CD4-positive, alpha-beta memory T cell (primary cell): ENCODE measurements at regions not wholly inside any gene's neighbourhood (a gene's known extent, or its start where the extent isn't known, plus 50 kb on each side); places are given as distances from the start of the nearest gene placed in this dataset.

Experiments used
- CTCF ChIA-PET: fragments of 350-600 bp; sonication (Branson Sonifier 250); formaldehyde crosslinking; loops from one replicate; lab custom pipeline; 2021; ENCODE audit warnings: inconsistent platforms; ENCODE audit not compliant: partially characterized antibody; lab: Charles Lee
- POLR2A ChIA-PET: fragments of 350-600 bp; sonication (Branson Sonifier 250); formaldehyde crosslinking; loops from one replicate; lab custom pipeline; 2021; ENCODE audit not compliant: partially characterized antibody; lab: Charles Lee
- DNase-seq, 5 donors: peaks; one replicate each; pipeline versions ENCODE4 v3.0.0 to v3.0.0-alpha.2; 2020 to 2022; ENCODE audit warnings: mixed read lengths in 1 of 5
- H3K27ac ChIP-seq: one replicate; pipeline ENCODE4 v1.7.0; 2013; ENCODE audit warnings: low read depth, low read length
- H3K27me3 ChIP-seq: 2 replicates; pipeline ENCODE4 v1.7.0; 2013; ENCODE audit warnings: mild to moderate bottlenecking, low read length, moderate library complexity; ENCODE audit not compliant: insufficient read depth
- H3K36me3 ChIP-seq: 2 replicates; pipeline ENCODE4 v1.7.0; 2013; ENCODE audit warnings: mild to moderate bottlenecking, low read length, moderate library complexity; ENCODE audit not compliant: insufficient read depth
- H3K4me1 ChIP-seq: 2 replicates; pipeline ENCODE4 v1.7.0; 2013; ENCODE audit warnings: mild to moderate bottlenecking, low read length, moderate library complexity; ENCODE audit not compliant: insufficient read depth
- H3K4me3 ChIP-seq, 2 donors: one replicate each; pipeline ENCODE4 v1.7.0; 2013; ENCODE audit warnings: low read length in 2 of 2, mild to moderate bottlenecking in 1 of 2
- H3K9me3 ChIP-seq, 2 donors: one replicate each; pipeline ENCODE4 v1.7.0; 2013; ENCODE audit warnings: low read length in 2 of 2, control low read depth in 1 of 2; ENCODE audit not compliant: control insufficient read depth in 1 of 2
- H3K27ac Mint-ChIP-seq, 7 donors: one replicate each; pipeline ENCODE4 v1.8.0; 2020 to 2021; ENCODE audit warnings: mixed read lengths in 7 of 7, mild to moderate bottlenecking in 6 of 7, inconsistent platforms in 3 of 7, moderate library complexity in 3 of 7
- H3K27me3 Mint-ChIP-seq, 2 donors: one replicate each; pipeline ENCODE4 v1.8.0; 2020 to 2021; ENCODE audit warnings: mixed read lengths in 2 of 2
- H3K36me3 Mint-ChIP-seq, 2 donors: one replicate each; pipeline ENCODE4 v1.8.0; 2020 to 2021; ENCODE audit warnings: mixed read lengths in 2 of 2, inconsistent platforms in 1 of 2, mild to moderate bottlenecking in 1 of 2
- H3K4me1 Mint-ChIP-seq, 4 donors: one replicate each; pipeline ENCODE4 v1.8.0; 2020 to 2021; ENCODE audit warnings: mixed read lengths in 4 of 4, mild to moderate bottlenecking in 1 of 4
- H3K4me3 Mint-ChIP-seq, 8 donors: one replicate each; pipeline ENCODE4 v1.8.0; 2020 to 2021; ENCODE audit warnings: mixed read lengths in 8 of 8, mild to moderate bottlenecking in 7 of 8, moderate library complexity in 6 of 8, inconsistent platforms in 3 of 8
- H3K9me3 Mint-ChIP-seq, 8 donors: one replicate each; pipeline ENCODE4 v1.8.0; 2020 to 2021; ENCODE audit warnings: mixed read lengths in 8 of 8, mild to moderate bottlenecking in 5 of 8, inconsistent platforms in 3 of 8, moderate library complexity in 1 of 8
- intact Hi-C: fragments of 100-400 bp; cut with micrococcal nuclease; formaldehyde crosslinking; loops from one replicate; pipeline ENCODE4 v1.15.1; 2023

DNA sequence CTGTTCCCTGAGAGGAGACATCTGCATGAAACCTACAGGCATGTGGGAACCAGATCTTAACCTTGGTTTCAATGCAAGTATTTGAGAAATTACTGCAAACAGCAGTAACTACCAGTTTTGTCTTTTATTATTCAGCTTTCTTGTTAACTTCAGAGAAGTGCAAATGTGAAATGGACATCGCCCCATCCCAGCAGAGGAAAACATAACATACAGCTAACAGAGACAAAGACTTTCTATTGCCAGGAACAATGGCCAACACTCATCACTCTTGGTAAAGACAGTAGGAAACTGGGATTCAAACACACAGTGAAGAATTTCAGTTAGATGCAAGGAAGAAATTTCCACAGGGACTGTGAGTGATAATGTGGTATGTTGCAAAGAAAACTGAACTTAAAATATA, 115.1 kb downstream of the SLC30A10 start:
- DNase-seq, result no peak
- Mint-ChIP-seq H3K4me3 (no peak overlapping the region), H3K27ac (no peak overlapping the region), H3K4me1 (no peaks in the 10 kb centered on the region), H3K9me3 (no peaks in the 10 kb centered on the region), H3K36me3 (no peaks in the 10 kb centered on the region), H3K27me3 (peaks cover 0 to 3% of the 10 kb centered on the region in 2 donors)
- intact Hi-C loops, result no loop called here
- no peaks in the 10 kb centered on the region for H3K4me1 ChIP-seq
- no peaks in the 10 kb centered on the region for H3K9me3 ChIP-seq
- H3K27me3 ChIP-seq, result no peaks in the 10 kb centered on the region
- ChIA-PET CTCF (no interaction called here), POLR2A (no interaction called here)
- no peak overlapping the region for H3K27ac ChIP-seq
- H3K36me3 ChIP-seq, result no peaks in the 10 kb centered on the region
- no peak overlapping the region for H3K4me3 ChIP-seq

DNA sequence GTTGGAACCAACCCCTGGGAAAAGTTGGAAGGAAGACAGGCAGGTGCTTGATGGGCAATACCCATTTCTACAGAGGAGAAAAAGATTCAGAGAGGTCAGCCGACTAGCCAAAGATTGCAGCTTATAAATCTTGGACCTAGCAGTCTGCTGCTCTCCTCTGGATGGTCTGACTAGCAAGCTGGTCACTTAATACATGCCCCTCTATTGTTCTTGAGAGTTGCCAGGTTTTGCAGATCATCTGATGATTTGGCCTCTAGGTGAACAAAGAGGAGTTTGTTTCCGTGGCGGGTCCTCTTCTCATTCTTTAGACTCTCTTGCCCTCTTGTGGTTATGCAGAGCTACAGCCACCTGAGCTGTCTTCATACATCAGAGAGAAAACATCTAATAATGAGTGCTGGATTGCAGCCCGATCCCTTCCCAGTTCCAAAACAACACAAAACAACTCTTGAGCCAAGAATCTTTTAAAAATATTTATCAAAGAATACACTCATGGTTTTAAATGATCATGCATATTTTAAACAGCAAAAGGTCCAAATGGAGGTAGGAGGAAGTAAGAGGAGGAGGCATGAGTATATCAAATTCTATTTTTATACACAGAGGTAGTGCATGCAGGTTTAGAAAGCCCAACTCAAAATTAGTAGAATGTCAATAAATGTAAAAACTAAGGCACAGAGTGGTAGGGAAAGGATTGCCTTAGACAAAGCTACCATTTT, 115.7 kb downstream of the SLC30A10 start:
- Mint-ChIP-seq H3K4me3 (no peak overlapping the region), H3K4me1 (no peaks in the 10 kb centered on the region), H3K36me3 (no peaks in the 10 kb centered on the region), H3K27ac (no peak overlapping the region), H3K9me3 (no peaks in the 10 kb centered on the region), H3K27me3 (peaks cover 0 to 3% of the 10 kb centered on the region in 2 donors)
- no peaks in the 10 kb centered on the region for H3K4me1 ChIP-seq
- intact Hi-C loops, result no loop called here
- no peak for DNase-seq
- ChIA-PET CTCF (no interaction called here), POLR2A (no interaction called here)
- no peak overlapping the region for H3K4me3 ChIP-seq
- no peaks in the 10 kb centered on the region for H3K9me3 ChIP-seq
- no peak overlapping the region for H3K27ac ChIP-seq
- H3K36me3 ChIP-seq, result no peaks in the 10 kb centered on the region
- H3K27me3 ChIP-seq, result no peaks in the 10 kb centered on the region

DNA sequence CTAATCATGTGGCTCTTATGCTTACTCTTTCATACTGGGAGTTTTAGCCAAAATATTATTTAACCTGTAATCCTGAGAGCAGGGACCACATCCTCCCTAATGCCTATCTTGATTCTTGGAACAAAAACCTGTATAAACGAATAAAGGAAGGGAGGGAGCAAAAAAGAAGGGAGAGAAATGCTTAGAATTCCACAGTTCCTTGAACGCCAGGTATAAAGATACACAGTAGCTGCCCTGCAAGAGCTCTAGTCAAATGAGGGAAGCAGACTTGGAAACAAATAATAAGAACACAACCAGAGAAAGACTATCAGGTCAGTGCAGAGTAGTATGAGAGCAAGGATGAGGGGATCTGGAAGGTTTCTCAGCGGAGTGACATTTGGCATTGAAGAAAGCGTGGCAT, 116.3 kb downstream of the SLC30A10 start:
- ChIA-PET CTCF (no interaction called here), POLR2A (no interaction called here)
- Histone ChIP-seq H3K4me1 (no peaks in the 10 kb centered on the region), H3K4me3 (no peak overlapping the region), H3K27ac (no peak overlapping the region), H3K36me3 (no peaks in the 10 kb centered on the region), H3K27me3 (no peaks in the 10 kb centered on the region), H3K9me3 (no peaks in the 10 kb centered on the region)
- DNase-seq, result no peak
- no peak overlapping the region for H3K27ac Mint-ChIP-seq
- H3K9me3 Mint-ChIP-seq, result no peaks in the 10 kb centered on the region
- peaks cover 0 to 3% of the 10 kb centered on the region in 2 donors for H3K27me3 Mint-ChIP-seq
- H3K4me3 Mint-ChIP-seq, result no peak overlapping the region
- no peaks in the 10 kb centered on the region for H3K4me1 Mint-ChIP-seq
- intact Hi-C loops, result no loop called here
- H3K36me3 Mint-ChIP-seq, result no peaks in the 10 kb centered on the region

DNA sequence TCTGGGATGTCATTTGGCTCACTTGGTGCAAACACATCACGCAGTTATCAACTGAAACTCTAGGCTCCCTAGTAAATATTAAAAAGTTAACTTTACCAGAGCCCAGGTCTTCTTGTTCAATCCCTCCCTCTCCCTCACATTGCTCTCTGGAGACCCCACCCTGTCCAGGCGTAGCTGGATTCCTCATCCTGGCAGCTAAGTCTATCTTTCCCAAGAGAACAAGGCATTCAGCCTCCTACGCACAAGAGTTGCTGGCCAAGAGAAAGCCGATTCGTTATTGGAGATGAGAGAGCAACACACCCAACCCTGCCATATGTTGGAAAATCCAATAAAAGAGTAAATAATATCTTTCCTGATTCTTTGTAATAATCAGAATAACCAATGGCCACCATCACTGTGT, 117.9 kb downstream of the SLC30A10 start:
- Histone ChIP-seq H3K9me3 (no peaks in the 10 kb centered on the region), H3K4me1 (no peaks in the 10 kb centered on the region), H3K27me3 (no peaks in the 10 kb centered on the region), H3K4me3 (no peak overlapping the region), H3K36me3 (no peaks in the 10 kb centered on the region), H3K27ac (no peak overlapping the region)
- ChIA-PET CTCF (no interaction called here), POLR2A (no interaction called here)
- peaks cover 0 to 3% (median 0%) of the 10 kb centered on the region in 4 donors for H3K4me1 Mint-ChIP-seq
- no peak for DNase-seq
- peaks cover 0 to 1% of the 10 kb centered on the region in 2 donors for H3K27me3 Mint-ChIP-seq
- H3K9me3 Mint-ChIP-seq, result peaks cover 0 to 8% (median 0%) of the 10 kb centered on the region in 8 donors
- no peaks in the 10 kb centered on the region for H3K36me3 Mint-ChIP-seq
- intact Hi-C loops, result no loop called here
- no peak overlapping the region for H3K27ac Mint-ChIP-seq
- H3K4me3 Mint-ChIP-seq, result no peak overlapping the region

DNA sequence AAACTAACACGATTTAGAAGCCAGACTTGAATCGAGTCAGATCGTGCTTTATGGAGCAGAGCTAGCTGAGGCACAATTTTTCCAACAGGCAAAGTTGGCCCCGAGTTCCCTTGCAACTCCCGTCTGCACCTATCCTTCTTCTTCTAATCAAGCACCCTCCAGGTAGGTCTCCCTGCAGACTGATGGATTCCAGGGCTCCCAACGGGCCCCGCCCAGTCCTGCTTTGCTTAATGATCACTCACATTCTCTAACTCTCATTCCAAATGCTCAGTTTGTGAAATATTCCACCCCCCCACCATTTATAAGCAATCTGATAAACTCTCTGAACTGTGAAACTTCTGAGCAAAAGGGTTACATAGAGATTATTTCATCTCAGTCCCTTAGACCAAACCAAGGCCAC, 119.6 kb downstream of the SLC30A10 start:
- H3K27me3 Mint-ChIP-seq, result no peaks in the 10 kb centered on the region
- ChIA-PET CTCF (no interaction called here), POLR2A (no interaction called here)
- no peaks in the 10 kb centered on the region for H3K36me3 Mint-ChIP-seq
- H3K27ac ChIP-seq, result no peak overlapping the region
- H3K27me3 ChIP-seq, result no peaks in the 10 kb centered on the region
- no peak overlapping the region for H3K27ac Mint-ChIP-seq
- H3K4me3 ChIP-seq, result no peak overlapping the region
- no peak for DNase-seq
- intact Hi-C loops, result no loop called here
- no peak overlapping the region for H3K4me3 Mint-ChIP-seq
- no peaks in the 10 kb centered on the region for H3K36me3 ChIP-seq
- no peaks in the 10 kb centered on the region for H3K4me1 ChIP-seq
- H3K9me3 ChIP-seq, result no peaks in the 10 kb centered on the region
- peaks cover 0 to 8% (median 0%) of the 10 kb centered on the region in 8 donors for H3K9me3 Mint-ChIP-seq
- H3K4me1 Mint-ChIP-seq, result peaks cover 0 to 3% (median 0%) of the 10 kb centered on the region in 4 donors

DNA sequence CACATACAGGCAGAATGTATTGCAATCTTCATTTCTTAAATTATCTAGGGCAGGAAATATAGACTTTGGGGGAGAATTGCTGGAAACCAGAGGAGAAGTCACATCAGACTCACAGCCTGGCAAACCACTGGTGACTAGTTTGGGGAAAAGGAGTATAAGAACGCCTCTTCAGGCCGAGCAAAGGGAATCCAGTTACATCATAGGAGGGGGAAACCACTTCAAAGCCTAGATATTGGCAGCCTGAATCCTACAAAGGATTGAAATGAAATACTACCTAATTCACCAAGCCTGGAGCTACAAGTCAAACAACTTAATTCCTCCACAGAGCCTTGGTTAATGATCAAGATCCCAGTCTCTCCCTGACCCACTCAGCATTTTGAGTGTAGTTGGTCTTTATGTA, 121.7 kb downstream of the SLC30A10 start:
- no peaks in the 10 kb centered on the region for H3K27me3 Mint-ChIP-seq
- Histone ChIP-seq H3K27me3 (no peaks in the 10 kb centered on the region), H3K4me1 (no peaks in the 10 kb centered on the region), H3K27ac (no peak overlapping the region), H3K4me3 (no peak overlapping the region), H3K9me3 (no peaks in the 10 kb centered on the region), H3K36me3 (no peaks in the 10 kb centered on the region)
- intact Hi-C loops, result no loop called here
- H3K4me3 Mint-ChIP-seq, result no peak overlapping the region
- H3K9me3 Mint-ChIP-seq, result peaks cover 0 to 12% (median 0%) of the 10 kb centered on the region in 8 donors
- H3K27ac Mint-ChIP-seq, result no peak overlapping the region
- POLR2A ChIA-PET, result no interaction called here
- no peak for DNase-seq
- H3K4me1 Mint-ChIP-seq, result peaks cover 0 to 3% (median 0%) of the 10 kb centered on the region in 4 donors
- H3K36me3 Mint-ChIP-seq, result no peaks in the 10 kb centered on the region
- CTCF ChIA-PET, result no interaction called here

DNA sequence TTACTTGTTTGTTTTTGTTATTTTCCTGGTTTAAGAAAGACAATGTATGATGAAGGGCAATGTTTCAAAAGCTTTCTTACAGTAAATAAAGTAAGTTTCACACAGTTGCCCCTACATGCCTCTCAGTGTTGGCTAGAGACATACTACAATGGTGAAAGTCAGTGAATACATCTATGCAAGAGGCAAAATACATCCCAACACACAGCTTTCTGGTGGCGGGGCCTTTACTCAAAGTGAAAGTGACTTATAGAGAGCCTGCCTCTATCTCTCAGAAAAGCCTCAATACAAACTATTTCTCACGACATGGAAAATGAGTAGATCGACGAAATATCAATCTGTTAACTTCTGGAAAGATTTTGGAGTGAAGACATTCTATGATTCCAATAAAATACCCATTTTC, 122.3 kb downstream of the SLC30A10 start:
- Histone ChIP-seq H3K27ac (no peak overlapping the region), H3K27me3 (no peaks in the 10 kb centered on the region), H3K36me3 (no peaks in the 10 kb centered on the region), H3K4me3 (no peak overlapping the region), H3K4me1 (no peaks in the 10 kb centered on the region), H3K9me3 (no peaks in the 10 kb centered on the region)
- CTCF ChIA-PET, result no interaction called here
- H3K4me1 Mint-ChIP-seq, result peaks cover 0 to 3% (median 0%) of the 10 kb centered on the region in 4 donors
- H3K27me3 Mint-ChIP-seq, result no peaks in the 10 kb centered on the region
- no peak overlapping the region for H3K27ac Mint-ChIP-seq
- H3K9me3 Mint-ChIP-seq, result peaks cover 0 to 12% (median 0%) of the 10 kb centered on the region in 8 donors
- POLR2A ChIA-PET, result no interaction called here
- no peak overlapping the region for H3K4me3 Mint-ChIP-seq
- H3K36me3 Mint-ChIP-seq, result no peaks in the 10 kb centered on the region
- intact Hi-C loops, result no loop called here
- DNase-seq, result no peak
